Activated T-helper 1 cell treated with Interleukin-2 at 50 U/mL for 16 hours (primary cell): ENCODE measurements at regions not wholly inside any gene's neighbourhood (a gene's known extent, or its start where the extent isn't known, plus 50 kb on each side); places are given as distances from the start of the nearest gene placed in this dataset.

Experiments
- DNase-seq: peaks from one replicate; pipeline ENCODE4 v3.0.0-alpha.2; 2020; ENCODE audit warnings: low read depth

DNA sequence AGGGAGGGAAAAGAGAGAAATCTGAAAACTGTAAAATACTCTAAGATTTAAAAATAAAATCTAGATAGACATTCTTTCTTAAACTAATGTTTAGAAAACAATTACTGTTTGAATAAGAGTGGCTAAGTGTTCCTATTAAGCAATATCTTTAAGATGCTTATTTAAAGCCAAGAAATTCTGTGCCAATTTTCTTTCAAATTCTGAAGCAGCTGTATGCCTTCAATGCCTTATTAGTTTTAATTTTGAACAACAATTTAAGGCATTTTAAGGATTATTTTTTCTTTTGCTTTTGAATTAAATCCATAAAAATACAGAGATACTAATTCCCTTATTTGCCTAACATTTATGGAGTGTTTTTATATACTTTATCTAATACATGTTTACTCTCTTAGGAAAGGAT is 50.3 kb upstream of the KITLG start:
- no peak for DNase-seq
